DMS53 (cell line): ENCODE measurements at regions not wholly inside any gene's neighbourhood (a gene's known extent, or its start where the extent isn't known, plus 50 kb on each side); places are given as distances from the start of the nearest gene placed in this dataset.

Experiments
- DNase-seq: peaks from one replicate; lab custom pipeline; 2025; lab: John Stamatoyannopoulos, UW

- DNase-seq, result no peak
Observed at GRCh38 chr17:52390422-52390821, 231.9 kb upstream of the CA10 start.

GRCh38 chr17:52389632-52390031 lies 231.1 kb upstream of the CA10 start:
- peak; percentile 30 for DNase-seq

GRCh38 chr17:52388941-52389340 lies 230.4 kb upstream of the CA10 start:
- no peak for DNase-seq

- no peak for DNase-seq
Observed at GRCh38 chr17:52384695-52385094, 226.2 kb upstream of the CA10 start.

- DNase-seq, result peak; percentile 97
Observed at GRCh38 chr17:52383493-52384100, 225.1 kb upstream of the CA10 start.

- DNase-seq, result no peak
Observed at GRCh38 chr17:52378860-52379259, 220.3 kb upstream of the CA10 start.

GRCh38 chr17:52376137-52376536 lies 217.6 kb upstream of the CA10 start:
- DNase-seq, result no peak

GRCh38 chr17:52368886-52369285 lies 210.4 kb upstream of the CA10 start:
- DNase-seq, result no peak

GRCh38 chr17:52357854-52358253 lies 199.3 kb upstream of the CA10 start:
- DNase-seq, result no peak

- no peak for DNase-seq
Observed at GRCh38 chr17:52336796-52337195, 178.3 kb upstream of the CA10 start.

GRCh38 chr17:52306314-52306713 lies 147.8 kb upstream of the CA10 start:
- peak; percentile 28 for DNase-seq

- DNase-seq, result no peak
Observed at GRCh38 chr17:52298881-52299280, 140.4 kb upstream of the CA10 start.

- peak; percentile 68 for DNase-seq
Observed at GRCh38 chr17:52297230-52298010, 138.9 kb upstream of the CA10 start.

GRCh38 chr17:52294301-52294700 lies 135.8 kb upstream of the CA10 start:
- DNase-seq, result no peak

- DNase-seq, result no peak
Observed at GRCh38 chr17:52287611-52288010, 129.1 kb upstream of the CA10 start.

GRCh38 chr17:52283872-52284271 lies 125.4 kb upstream of the CA10 start:
- no peak for DNase-seq

- DNase-seq, result peak; percentile 21
Observed at GRCh38 chr17:52276381-52277008, 118.0 kb upstream of the CA10 start.

GRCh38 chr17:52271781-52272180 lies 113.3 kb upstream of the CA10 start:
- no peak for DNase-seq

- DNase-seq, result no peak
Observed at GRCh38 chr17:52255347-52255746, 96.8 kb upstream of the CA10 start.

- no peak for DNase-seq
Observed at GRCh38 chr17:52244689-52245088, 86.2 kb upstream of the CA10 start.

- no peak for DNase-seq
Observed at GRCh38 chr17:52242268-52242667, 83.8 kb upstream of the CA10 start.

GRCh38 chr17:52237151-52237550 lies 78.6 kb upstream of the CA10 start:
- no peak for DNase-seq

GRCh38 chr17:52235516-52235915 lies 77.0 kb upstream of the CA10 start:
- no peak for DNase-seq
